H9 (cell line): ENCODE measurements at regions not wholly inside any gene's neighbourhood (a gene's known extent, or its start where the extent isn't known, plus 50 kb on each side); places are given as distances from the start of the nearest gene placed in this dataset.

Source experiments
- DNase-seq: peaks from one replicate; pipeline ENCODE4 v3.0.0-alpha.2; 2017
- H2AFZ ChIP-seq: one replicate; pipeline ENCODE4 v1.6.1; 2013; ENCODE audit warnings: mild to moderate bottlenecking, low read length, control low read depth, moderate library complexity
- H2AK5ac ChIP-seq: 2 replicates; pipeline ENCODE4 v1.6.1; 2013; ENCODE audit warnings: low read length, control low read depth, mixed read lengths; ENCODE audit not compliant: insufficient read length
- H2BK120ac ChIP-seq: one replicate; pipeline ENCODE4 v1.6.1; 2013; ENCODE audit warnings: low read depth, mild to moderate bottlenecking, low read length, control low read depth, inconsistent platforms; ENCODE audit not compliant: poor library complexity, severe bottlenecking
- H2BK12ac ChIP-seq: 2 replicates; pipeline ENCODE4 v1.6.1; 2013; ENCODE audit warnings: low read length, control low read depth, mixed read lengths, low read depth; ENCODE audit not compliant: insufficient read length
- H2BK15ac ChIP-seq: 2 replicates; pipeline ENCODE4 v1.6.1; 2013; ENCODE audit warnings: low read depth, low read length, control low read depth
- H2BK20ac ChIP-seq: one replicate; pipeline ENCODE4 v1.6.1; 2013; ENCODE audit warnings: low read depth, mild to moderate bottlenecking, low read length, control low read depth, inconsistent platforms; ENCODE audit not compliant: poor library complexity, severe bottlenecking
- H2BK5ac ChIP-seq: 2 replicates; pipeline ENCODE4 v1.6.1; 2013; ENCODE audit warnings: low read length, control low read depth, mixed read lengths; ENCODE audit not compliant: insufficient read length
- H3K14ac ChIP-seq: 2 replicates; pipeline ENCODE4 v1.6.1; 2013; ENCODE audit warnings: low read length, control low read depth; ENCODE audit not compliant: insufficient read depth
- H3K18ac ChIP-seq: 2 replicates; pipeline ENCODE4 v1.6.1; 2013; ENCODE audit warnings: low read depth, mild to moderate bottlenecking, mixed read lengths, low read length, control low read depth; ENCODE audit not compliant: insufficient read length
- H3K23ac ChIP-seq: 2 replicates; pipeline ENCODE4 v1.6.1; 2013; ENCODE audit warnings: low read length, control low read depth, mixed read lengths, low read depth; ENCODE audit not compliant: insufficient read length
- H3K23me2 ChIP-seq: 2 replicates; pipeline ENCODE4 v1.6.1; 2013; ENCODE audit warnings: low read depth, mild to moderate bottlenecking, mixed read lengths, low read length, control low read depth; ENCODE audit not compliant: insufficient read length, poor library complexity, severe bottlenecking
- H3K27ac ChIP-seq: 2 replicates; pipeline ENCODE4 v1.5.1; 2013; ENCODE audit warnings: low read length, control low read depth, mixed read lengths, low read depth; ENCODE audit not compliant: insufficient read length
- H3K27me3 ChIP-seq: 2 replicates; pipeline ENCODE4 v1.6.1; 2013; ENCODE audit warnings: low read length, control low read depth, inconsistent platforms; ENCODE audit not compliant: insufficient read depth
- H3K4ac ChIP-seq: 2 replicates; pipeline ENCODE4 v1.6.1; 2013; ENCODE audit warnings: low read depth, mild to moderate bottlenecking, control low read depth, inconsistent platforms, low read length, moderate library complexity
- H3K4me1 ChIP-seq: 2 replicates; pipeline ENCODE4 v1.6.1; 2013; ENCODE audit warnings: low read length, control low read depth, inconsistent platforms; ENCODE audit not compliant: insufficient read depth
- H3K4me2 ChIP-seq: 2 replicates; pipeline ENCODE4 v1.6.1; 2013; ENCODE audit warnings: low read length, control low read depth, mixed read lengths; ENCODE audit not compliant: insufficient read length, insufficient read depth
- H3K56ac ChIP-seq: 2 replicates; pipeline ENCODE4 v1.6.1; 2013; ENCODE audit warnings: low read depth, mild to moderate bottlenecking, mixed read lengths, low read length, control low read depth; ENCODE audit not compliant: insufficient read length
- H3K79me1 ChIP-seq: 2 replicates; pipeline ENCODE4 v1.6.1; 2013; ENCODE audit warnings: low read depth, mild to moderate bottlenecking, moderate library complexity, low read length, control low read depth, inconsistent platforms; ENCODE audit not compliant: insufficient read depth, poor library complexity, severe bottlenecking
- H3K79me2 ChIP-seq: 2 replicates; pipeline ENCODE4 v1.6.1; 2013; ENCODE audit warnings: low read length, control low read depth, inconsistent platforms; ENCODE audit not compliant: insufficient read depth
- H3K9ac ChIP-seq: 2 replicates; pipeline ENCODE4 v1.6.1; 2013; ENCODE audit warnings: low read length, control low read depth, mixed read lengths; ENCODE audit not compliant: insufficient read length; ENCODE audit errors: extremely low read depth
- H3K9me3 ChIP-seq: one replicate; pipeline ENCODE4 v1.6.1; 2013; ENCODE audit warnings: low read depth, low read length, inconsistent platforms; ENCODE audit not compliant: control insufficient read depth
- H3T11ph ChIP-seq: one replicate; pipeline ENCODE4 v1.6.1; 2013; ENCODE audit warnings: mild to moderate bottlenecking, low read length, control low read depth, inconsistent platforms
- H4K20me1 ChIP-seq: one replicate; pipeline ENCODE4 v1.6.1; 2013; ENCODE audit not compliant: control insufficient read depth, insufficient read length, insufficient read depth
- H4K5ac ChIP-seq: 2 replicates; pipeline ENCODE4 v1.6.1; 2013; ENCODE audit warnings: low read depth, mild to moderate bottlenecking, mixed read lengths, low read length, control low read depth; ENCODE audit not compliant: insufficient read length
- H4K8ac ChIP-seq: replicated peaks from 2 replicates; pipeline ENCODE4 v1.6.1; 2013; ENCODE audit warnings: low read length, control low read depth, mixed read lengths, low read depth; ENCODE audit not compliant: insufficient read length
- H4K91ac ChIP-seq: 2 replicates; pipeline ENCODE4 v1.6.1; 2013; ENCODE audit warnings: low read depth, mild to moderate bottlenecking, moderate library complexity, mixed read lengths, low read length, control low read depth; ENCODE audit not compliant: insufficient read length
- H3K27ac Mint-ChIP-seq, 3 experiments: 2 replicates in 2 of 3; 3 replicates in 1 of 3; pipeline ENCODE4 v1.8.0; 2020 to 2021; ENCODE audit warnings: mixed read lengths in 3 of 3, mild to moderate bottlenecking in 1 of 3, moderate library complexity in 1 of 3
- H3K27me3 Mint-ChIP-seq: 2 replicates; pipeline ENCODE4 v1.8.0; 2021; ENCODE audit warnings: low read depth, mild to moderate bottlenecking, moderate library complexity, mixed read lengths
- H3K36me3 Mint-ChIP-seq, 3 experiments: 2 replicates in 2 of 3; 3 replicates in 1 of 3; pipeline ENCODE4 v1.8.0; 2020 to 2021; ENCODE audit warnings: low read depth in 3 of 3, mixed read lengths in 3 of 3; ENCODE audit not compliant: insufficient read depth in 1 of 3
- H3K4me1 Mint-ChIP-seq, 2 experiments: 2 replicates each; pipeline ENCODE4 v1.8.0; 2020; ENCODE audit warnings: mixed read lengths in 2 of 2
- H3K4me3 Mint-ChIP-seq, 2 experiments: 2 replicates in 1 of 2; 3 replicates in 1 of 2; pipeline ENCODE4 v1.8.0; 2020 to 2021; ENCODE audit warnings: mild to moderate bottlenecking in 2 of 2, mixed read lengths in 2 of 2, moderate library complexity in 1 of 2
- H3K9me3 Mint-ChIP-seq, 2 experiments: 2 replicates in 1 of 2; 3 replicates in 1 of 2; pipeline ENCODE4 v1.8.0; 2020; ENCODE audit warnings: mild to moderate bottlenecking in 2 of 2, mixed read lengths in 2 of 2, moderate library complexity in 1 of 2
- CTCF ChIP-seq: fragments of 200-600 bp; sonication (generic); conservative IDR thresholded peaks from 3 replicates; pipeline ENCODE4 v1.8.0; 2021; ENCODE audit warnings: antibody characterized with exemption, mild to moderate bottlenecking
- WGBS: extraction: QIAGEN DNeasy Blood & Tissue Kit; methylation state at CpG from one replicate; pipeline ENCODE4 v1.1.7; 2013; ENCODE audit warnings: missing lambda C conversion rate, low lambda C conversion rate, mixed read lengths; ENCODE audit not compliant: insufficient read length; ENCODE audit errors: extremely low coverage; 5-methylcytosine and 5-hydroxymethylcytosine counted together

GRCh38 chr5:36396640-36397039 is 94.9 kb upstream of the RANBP3L start:
- no peak overlapping the region for H3K27ac ChIP-seq

More at GRCh38 chr5:36396640-36397039, 94.9 kb upstream of the RANBP3L start:
- H3K4ac ChIP-seq, result no peak overlapping the region
- H4K5ac ChIP-seq, result no peak overlapping the region
- H3K79me1 ChIP-seq, result no peaks in the 10 kb centered on the region
- Mint-ChIP-seq H3K36me3 (no peaks in the 10 kb centered on the region), H3K4me1 (peaks cover 6 to 10% of the 10 kb centered on the region in 2 experiments), H3K4me3 (no peak overlapping the region), H3K27me3 (no peaks in the 10 kb centered on the region; the same call in 1 of the 2 replicates), H3K27ac (no peak overlapping the region), H3K9me3 (no peaks in the 10 kb centered on the region)
- 0 out of 2 replicates have a peak, but pooled peaks cover 2% of the 10 kb centered on the region for H3K27me3 ChIP-seq
- no peak overlapping the region for H3T11ph ChIP-seq
- no peaks in the 10 kb centered on the region for H3K79me2 ChIP-seq
- no peak overlapping the region for H3K9ac ChIP-seq
- no peak for TF ChIP-seq CTCF
- no peak overlapping the region for H2BK15ac ChIP-seq
- DNase-seq, result no peak
- no peak overlapping the region for H3K23ac ChIP-seq
- WGBS, result no CpG with 5 or more reads among the region's 3 CpGs
- no peak overlapping the region for H2BK20ac ChIP-seq
- H3K9me3 ChIP-seq, result no peaks in the 10 kb centered on the region
- H2BK120ac ChIP-seq, result no peak overlapping the region
- H2BK5ac ChIP-seq, result no peak overlapping the region
- no peaks in the 10 kb centered on the region for H3K23me2 ChIP-seq
- H4K20me1 ChIP-seq, result no peaks in the 10 kb centered on the region
- no peak overlapping the region for H4K91ac ChIP-seq
- H3K4me2 ChIP-seq, result no peak overlapping the region
- no peak overlapping the region for H2BK12ac ChIP-seq
- H3K4me1 ChIP-seq, result no peaks in the 10 kb centered on the region; the same call in 1 of the 2 replicates
- H4K8ac ChIP-seq, result no peak overlapping the region
- H3K14ac ChIP-seq, result no peak overlapping the region
- H2AFZ ChIP-seq, result no peak overlapping the region
- H3K56ac ChIP-seq, result no peak overlapping the region
- H3K18ac ChIP-seq, result no peak overlapping the region
- H2AK5ac ChIP-seq, result no peak overlapping the region
